GM21367 (cell line): ENCODE measurements at regions not wholly inside any gene's neighbourhood (a gene's known extent, or its start where the extent isn't known, plus 50 kb on each side); places are given as distances from the start of the nearest gene placed in this dataset.

Experiments used
- ATAC-seq: cut with Tn5 transposase; IDR thresholded peaks from one replicate; pipeline ENCODE4 v1.9.1; 2021; ENCODE audit not compliant: unreplicated experiment

DNA sequence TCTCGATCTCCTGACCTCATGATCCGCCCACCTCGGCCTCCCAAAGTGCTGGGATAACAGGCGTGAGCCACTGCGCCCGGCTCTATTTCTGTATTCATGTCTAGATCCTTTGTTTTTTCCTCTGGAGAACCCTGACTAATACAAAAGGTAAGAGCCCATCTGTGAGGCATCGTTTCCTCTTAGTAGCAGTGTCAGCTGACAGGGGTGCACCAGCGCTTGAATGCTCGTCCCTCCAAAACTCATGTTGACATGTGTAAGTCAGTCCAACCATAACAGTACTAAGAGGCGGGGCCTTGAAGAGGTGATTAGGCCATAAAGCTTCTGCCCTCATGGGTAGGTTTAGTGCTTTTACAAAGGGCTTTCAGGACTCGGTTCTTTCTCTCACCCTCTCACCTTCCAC is 470.1 kb upstream of the B3GAT1 start:
- ATAC-seq = no peak

DNA sequence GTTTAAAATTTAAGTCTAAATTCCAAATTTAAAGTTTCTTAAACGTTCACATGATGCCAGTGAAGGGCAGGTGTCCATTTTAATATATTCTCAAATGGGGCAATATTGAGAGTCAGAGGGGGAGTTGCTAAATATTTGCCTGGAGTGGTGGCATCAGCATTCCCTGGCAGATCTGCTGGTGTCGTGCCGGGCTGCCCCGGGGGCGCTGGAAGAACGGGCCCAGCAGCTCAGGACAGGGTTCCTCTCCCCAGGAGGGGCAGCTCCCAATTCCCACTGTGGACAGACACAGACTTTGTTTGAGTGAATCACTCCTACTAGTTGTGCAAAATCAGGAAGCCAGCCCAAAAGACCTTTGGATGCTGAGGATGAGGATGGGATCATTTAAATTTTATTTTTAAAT is 468.7 kb upstream of the B3GAT1 start:
- no peak for ATAC-seq

DNA sequence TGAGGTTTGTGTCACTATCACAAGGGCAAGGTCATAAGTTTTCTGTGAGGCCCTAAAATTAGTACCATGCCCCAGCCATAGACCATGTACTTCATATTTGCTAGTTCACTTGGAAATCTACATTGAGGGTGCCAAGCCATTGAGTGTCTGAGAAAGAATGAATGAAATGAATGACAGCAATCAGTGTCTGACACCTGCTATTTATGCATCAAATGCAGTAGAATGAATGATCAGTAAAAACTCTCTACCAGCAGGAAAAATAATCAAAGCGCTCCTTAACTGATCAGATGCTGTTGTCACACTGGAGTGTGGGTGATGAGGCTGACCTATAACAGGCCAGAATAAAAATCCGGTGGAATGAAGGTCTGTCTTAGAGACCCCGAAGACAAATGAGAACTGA is 467.9 kb upstream of the B3GAT1 start:
- ATAC-seq = no peak

DNA sequence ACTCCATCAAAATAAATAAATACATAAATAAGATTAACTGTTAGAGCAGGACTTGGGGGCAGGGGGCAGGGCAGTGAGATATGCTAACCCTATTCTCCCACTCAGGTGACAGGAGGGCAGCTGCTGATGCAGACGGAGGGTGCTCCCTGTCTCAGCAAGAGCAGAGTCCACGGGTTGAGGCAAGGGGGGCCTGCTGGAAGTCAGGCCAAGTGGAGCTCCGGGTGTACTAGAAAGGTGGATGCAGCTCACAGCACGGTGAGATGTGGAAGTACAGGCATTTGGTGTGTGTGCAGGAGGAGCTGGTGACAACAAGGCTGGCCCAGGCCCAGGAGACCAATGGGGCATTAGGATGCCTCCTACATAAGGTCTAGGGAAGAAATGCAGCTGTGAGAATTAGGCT is 467.3 kb upstream of the B3GAT1 start:
- ATAC-seq = no peak

- ATAC-seq = no peak
These were observed 466.7 kb upstream of the B3GAT1 start for GRCh38 chr11:134878785-134879184.

DNA sequence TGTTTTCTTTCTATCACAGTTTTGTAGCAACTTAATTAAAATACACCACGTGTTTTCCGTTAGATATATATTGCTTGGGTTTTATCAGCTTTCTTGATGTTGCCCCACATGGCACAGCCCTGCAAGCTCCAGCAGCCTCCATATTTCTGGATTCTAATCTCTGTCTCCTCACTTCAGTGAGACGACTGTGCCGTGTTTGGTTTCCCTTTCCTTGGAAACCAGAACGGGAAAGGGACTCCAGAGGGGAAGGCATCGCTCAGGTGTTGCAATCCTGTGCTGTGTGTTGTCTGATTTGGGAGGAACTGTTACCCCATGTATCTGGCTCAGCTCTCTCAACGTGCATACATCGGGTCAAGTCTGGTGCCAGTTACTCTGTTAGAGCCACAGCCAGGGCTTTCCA is 464.2 kb upstream of the B3GAT1 start:
- no peak for ATAC-seq

- no peak for ATAC-seq
These were observed 455.1 kb upstream of the B3GAT1 start for GRCh38 chr11:134866981-134867675.

- ATAC-seq = no peak
These were observed 454.2 kb upstream of the B3GAT1 start for GRCh38 chr11:134866215-134866614.

- no peak for ATAC-seq
These were observed 452.9 kb upstream of the B3GAT1 start for GRCh38 chr11:134864968-134865305.

- no peak for ATAC-seq
These were observed 452.4 kb upstream of the B3GAT1 start for GRCh38 chr11:134864233-134864967.

DNA sequence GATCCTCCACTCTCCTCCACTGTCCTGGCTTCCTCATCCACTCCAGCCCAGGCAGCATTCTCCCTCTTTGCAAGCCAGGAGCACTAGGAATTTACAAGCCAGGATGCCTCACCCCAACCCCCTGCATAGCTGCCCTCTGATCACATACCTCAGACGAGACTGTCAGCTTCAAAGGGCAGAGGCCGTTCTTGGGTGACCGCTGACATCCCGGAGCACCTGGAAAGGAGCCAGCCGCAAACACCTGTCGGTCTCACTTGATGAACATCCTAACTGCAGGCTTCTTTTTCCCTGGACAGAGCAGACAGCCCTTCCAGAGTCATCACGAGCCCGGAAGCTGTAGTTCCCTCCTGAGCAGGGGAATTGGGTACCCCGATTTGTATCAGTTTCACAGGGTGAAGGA is 451.3 kb upstream of the B3GAT1 start:
- no peak for ATAC-seq

- no peak for ATAC-seq
These were observed 450.6 kb upstream of the B3GAT1 start for GRCh38 chr11:134862587-134863195.

DNA sequence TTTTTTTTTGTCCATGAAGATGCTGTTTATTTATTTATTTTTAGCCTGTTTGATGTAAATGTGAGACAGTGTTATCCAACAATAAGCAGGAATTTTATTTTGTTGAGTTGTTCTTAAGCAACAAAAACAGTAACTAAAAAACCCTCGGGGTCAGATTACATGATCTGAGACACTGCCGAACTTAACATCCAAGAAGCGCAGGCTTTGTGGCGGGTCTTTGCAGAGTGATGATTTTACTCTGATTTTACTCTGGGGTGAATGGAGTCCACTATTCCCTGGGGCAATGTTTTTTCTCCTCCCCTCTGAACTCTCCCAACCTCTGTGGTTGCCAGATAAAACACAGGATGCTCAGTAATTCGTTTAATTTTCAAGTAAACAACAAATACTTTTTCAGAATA is 450.1 kb upstream of the B3GAT1 start:
- no peak for ATAC-seq

DNA sequence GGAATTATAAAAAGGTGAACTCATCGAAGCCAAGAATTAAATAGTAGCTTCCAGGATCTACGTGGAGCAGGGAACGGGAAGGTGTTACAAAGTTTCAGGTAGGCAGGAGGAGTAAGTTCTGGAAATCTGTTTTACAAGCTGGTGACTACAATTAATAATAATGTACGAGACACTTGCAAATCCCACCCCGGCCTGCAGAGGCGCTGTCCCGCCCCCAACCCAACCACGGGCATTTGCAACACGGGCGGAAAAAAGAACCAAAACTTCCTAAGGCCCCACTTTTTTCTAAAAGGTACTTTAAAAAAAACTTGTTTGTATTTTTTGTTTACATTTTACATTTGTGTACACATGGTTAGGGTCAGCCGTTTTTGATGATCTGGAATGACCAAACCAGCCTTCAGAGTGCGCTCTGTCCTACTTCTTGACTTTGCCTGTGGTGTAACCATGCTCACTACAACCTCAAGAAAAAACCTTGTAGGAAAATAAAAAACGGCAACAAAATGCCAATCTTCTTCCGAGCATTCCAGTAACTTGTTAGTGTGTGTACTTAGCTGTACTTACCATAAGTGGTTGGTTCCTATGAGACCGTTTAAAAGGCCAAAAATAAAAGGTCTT is 449.6 kb upstream of the B3GAT1 start:
- no peak for ATAC-seq

GRCh38 chr11:134858783-134859480 is 446.9 kb upstream of the B3GAT1 start:
- ATAC-seq = no peak

- ATAC-seq = no peak
These were observed 445.0 kb upstream of the B3GAT1 start for GRCh38 chr11:134857035-134857434.

DNA sequence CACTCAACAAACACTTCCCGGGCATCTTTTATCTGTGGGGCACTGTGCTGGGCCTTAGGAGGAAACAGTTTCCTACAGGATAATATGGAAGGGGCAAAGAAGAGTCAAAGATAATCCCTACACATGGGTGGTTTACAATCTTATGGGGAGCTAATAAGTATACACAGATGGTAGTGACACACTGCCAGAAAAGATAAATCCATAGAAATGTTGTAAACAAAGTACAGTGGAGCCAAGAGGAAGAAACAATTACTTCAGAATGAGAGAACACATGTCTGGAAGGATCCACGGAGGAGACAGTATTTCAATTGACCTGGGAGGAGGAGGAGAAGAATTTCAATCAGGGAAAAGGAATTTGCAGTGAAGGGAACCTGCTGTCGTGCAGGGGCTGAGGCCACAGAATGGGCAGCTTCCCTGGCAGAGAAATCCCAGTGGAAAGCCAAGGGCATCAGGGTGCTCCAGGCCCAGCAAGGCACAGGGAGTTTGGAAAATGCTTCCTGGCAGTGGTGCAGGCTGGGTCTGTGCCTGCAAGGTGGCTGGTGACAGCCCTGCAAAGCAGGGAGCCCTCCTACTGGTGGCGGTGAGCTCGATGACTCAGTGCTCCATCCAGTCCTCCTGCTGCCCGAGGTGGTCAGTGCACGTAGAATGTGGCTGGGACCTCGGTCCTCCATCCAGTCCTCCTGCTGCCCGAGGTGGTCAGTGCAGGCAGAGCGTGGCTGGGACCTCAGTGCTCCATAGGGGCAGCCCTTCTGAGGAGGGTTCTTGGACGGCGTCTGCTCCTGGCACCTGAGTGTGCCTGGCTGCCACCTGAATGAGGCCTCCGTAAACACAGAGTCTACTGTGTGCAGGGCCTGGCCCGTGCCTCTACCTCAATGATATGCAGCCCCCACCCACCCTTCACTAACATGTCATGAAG is 444.3 kb upstream of the B3GAT1 start:
- no peak for ATAC-seq

GRCh38 chr11:134853992-134854991 is 442.2 kb upstream of the B3GAT1 start:
- no peak for ATAC-seq
